Osteocyte (in vitro differentiated cells): ENCODE measurements at regions not wholly inside any gene's neighbourhood (a gene's known extent, or its start where the extent isn't known, plus 50 kb on each side); places are given as distances from the start of the nearest gene placed in this dataset.

Source experiments
- DNase-seq: peaks from one replicate; pipeline ENCODE4 v3.0.0; 2021; ENCODE audit warnings: mixed read lengths; ENCODE audit not compliant: unreplicated experiment; ENCODE audit errors: extremely low spot score
- H3K27ac Mint-ChIP-seq: one replicate; pipeline ENCODE4 v1.8.0; 2021; ENCODE audit warnings: mild to moderate bottlenecking, mixed read lengths; ENCODE audit not compliant: unreplicated experiment
- H3K27me3 Mint-ChIP-seq: one replicate; pipeline ENCODE4 v1.8.0; 2021; ENCODE audit warnings: mixed read lengths; ENCODE audit not compliant: unreplicated experiment
- H3K36me3 Mint-ChIP-seq: one replicate; pipeline ENCODE4 v1.8.0; 2021; ENCODE audit warnings: mixed read lengths; ENCODE audit not compliant: unreplicated experiment
- H3K4me1 Mint-ChIP-seq: one replicate; pipeline ENCODE4 v1.8.0; 2021; ENCODE audit warnings: mixed read lengths; ENCODE audit not compliant: unreplicated experiment
- H3K4me3 Mint-ChIP-seq: one replicate; pipeline ENCODE4 v1.8.0; 2021; ENCODE audit warnings: mild to moderate bottlenecking, moderate library complexity, mixed read lengths; ENCODE audit not compliant: unreplicated experiment
- H3K9me3 Mint-ChIP-seq: one replicate; pipeline ENCODE4 v1.8.0; 2021; ENCODE audit warnings: mixed read lengths; ENCODE audit not compliant: unreplicated experiment
- TF ChIP-seq, protein P1 (sequence below): fragments of 200-600 bp; sonication (generic); IDR thresholded peaks from 2 replicates; pipeline ENCODE4 v1.5.0; 2021; ENCODE audit warnings: antibody characterized with exemption, mild to moderate bottlenecking, moderate library complexity

DNA sequence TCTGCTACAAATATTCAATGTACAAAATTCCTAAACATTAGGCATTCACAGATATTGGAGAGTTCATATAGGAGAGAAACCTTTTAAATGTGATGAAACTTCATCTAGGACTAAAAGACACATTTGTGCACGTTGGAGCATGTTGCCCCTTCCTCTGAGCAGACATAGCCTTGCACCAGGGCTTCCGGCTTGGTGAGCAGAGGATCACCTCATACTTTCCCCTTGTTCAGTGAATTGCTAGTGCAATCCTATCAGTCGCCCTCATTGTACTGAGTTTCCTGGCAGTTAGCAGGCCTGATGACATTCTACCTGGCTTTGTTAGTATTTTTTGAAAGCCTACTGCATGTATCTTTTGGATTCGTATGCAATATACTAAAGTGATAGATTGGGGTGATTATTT, 466.2 kb downstream of the SPRY1 start:
- DNase-seq: no peak
- Mint-ChIP-seq H3K4me1 (peaks cover 12% of the 10 kb centered on the region), H3K4me3 (no peak overlapping the region), H3K27ac (no peak overlapping the region), H3K9me3 (no peaks in the 10 kb centered on the region), H3K27me3 (no peaks in the 10 kb centered on the region), H3K36me3 (no peaks in the 10 kb centered on the region)
- TF ChIP-seq, protein P1, sequence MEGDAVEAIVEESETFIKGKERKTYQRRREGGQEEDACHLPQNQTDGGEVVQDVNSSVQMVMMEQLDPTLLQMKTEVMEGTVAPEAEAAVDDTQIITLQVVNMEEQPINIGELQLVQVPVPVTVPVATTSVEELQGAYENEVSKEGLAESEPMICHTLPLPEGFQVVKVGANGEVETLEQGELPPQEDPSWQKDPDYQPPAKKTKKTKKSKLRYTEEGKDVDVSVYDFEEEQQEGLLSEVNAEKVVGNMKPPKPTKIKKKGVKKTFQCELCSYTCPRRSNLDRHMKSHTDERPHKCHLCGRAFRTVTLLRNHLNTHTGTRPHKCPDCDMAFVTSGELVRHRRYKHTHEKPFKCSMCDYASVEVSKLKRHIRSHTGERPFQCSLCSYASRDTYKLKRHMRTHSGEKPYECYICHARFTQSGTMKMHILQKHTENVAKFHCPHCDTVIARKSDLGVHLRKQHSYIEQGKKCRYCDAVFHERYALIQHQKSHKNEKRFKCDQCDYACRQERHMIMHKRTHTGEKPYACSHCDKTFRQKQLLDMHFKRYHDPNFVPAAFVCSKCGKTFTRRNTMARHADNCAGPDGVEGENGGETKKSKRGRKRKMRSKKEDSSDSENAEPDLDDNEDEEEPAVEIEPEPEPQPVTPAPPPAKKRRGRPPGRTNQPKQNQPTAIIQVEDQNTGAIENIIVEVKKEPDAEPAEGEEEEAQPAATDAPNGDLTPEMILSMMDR: no peak

DNA sequence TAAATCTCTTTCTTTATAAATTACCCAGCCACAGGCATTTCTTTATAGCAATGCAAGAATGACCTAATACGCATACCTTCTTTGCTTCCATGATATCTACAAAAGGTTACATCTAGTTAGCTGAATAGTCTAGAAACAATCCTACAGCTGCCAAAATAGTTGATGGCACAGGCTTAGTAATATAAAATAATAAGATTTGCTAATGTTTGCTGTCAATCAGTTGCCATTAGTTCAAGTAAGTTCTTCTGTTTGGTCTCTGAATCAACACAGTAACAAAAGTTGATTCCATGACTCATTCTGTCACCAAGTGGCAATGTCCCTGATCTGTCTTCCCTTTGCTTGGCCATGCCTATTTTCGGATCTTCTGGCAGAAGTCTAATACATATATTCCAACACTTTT, 470.2 kb downstream of the SPRY1 start:
- H3K4me3 Mint-ChIP-seq: no peak overlapping the region
- H3K9me3 Mint-ChIP-seq: no peaks in the 10 kb centered on the region
- no peak overlapping the region for H3K27ac Mint-ChIP-seq
- no peak for DNase-seq
- no peaks in the 10 kb centered on the region for H3K36me3 Mint-ChIP-seq
- H3K27me3 Mint-ChIP-seq: no peaks in the 10 kb centered on the region
- TF ChIP-seq, protein P1: no peak
- no peaks in the 10 kb centered on the region for H3K4me1 Mint-ChIP-seq

DNA sequence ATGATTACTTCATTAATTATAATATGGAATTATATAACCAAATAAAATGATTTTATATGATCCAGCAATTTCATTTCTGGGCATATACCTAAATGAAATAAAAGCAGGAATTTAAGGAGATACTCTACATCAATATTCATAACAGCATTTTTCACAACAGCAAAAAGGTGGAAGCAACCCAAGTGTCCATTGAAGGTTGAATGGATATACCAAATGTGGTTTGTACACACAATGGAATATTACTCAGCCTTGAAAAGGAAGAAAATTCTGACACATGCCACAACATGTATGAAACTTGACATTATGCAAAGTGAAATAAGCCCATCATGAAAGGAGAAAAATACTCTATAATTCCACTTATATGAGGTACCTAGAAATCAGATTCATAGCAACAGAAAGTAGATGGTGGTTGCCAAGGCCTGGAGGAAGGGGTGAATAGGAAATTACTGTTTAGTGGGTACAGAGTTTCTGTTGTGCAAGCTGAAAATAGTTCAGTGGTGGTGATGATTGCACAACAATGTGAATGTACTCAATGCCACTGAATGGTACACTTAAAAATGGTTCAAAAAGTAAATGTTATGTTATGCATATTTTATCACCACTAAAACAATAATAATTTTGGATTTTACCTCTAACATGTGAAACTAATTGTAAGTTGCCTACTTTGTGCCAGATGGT, 471.5 kb downstream of the SPRY1 start:
- Mint-ChIP-seq H3K4me1 (no peaks in the 10 kb centered on the region), H3K27ac (no peak overlapping the region), H3K9me3 (no peaks in the 10 kb centered on the region), H3K36me3 (no peaks in the 10 kb centered on the region), H3K4me3 (no peak overlapping the region), H3K27me3 (no peaks in the 10 kb centered on the region)
- TF ChIP-seq, protein P1: no peak
- no peak for DNase-seq

DNA sequence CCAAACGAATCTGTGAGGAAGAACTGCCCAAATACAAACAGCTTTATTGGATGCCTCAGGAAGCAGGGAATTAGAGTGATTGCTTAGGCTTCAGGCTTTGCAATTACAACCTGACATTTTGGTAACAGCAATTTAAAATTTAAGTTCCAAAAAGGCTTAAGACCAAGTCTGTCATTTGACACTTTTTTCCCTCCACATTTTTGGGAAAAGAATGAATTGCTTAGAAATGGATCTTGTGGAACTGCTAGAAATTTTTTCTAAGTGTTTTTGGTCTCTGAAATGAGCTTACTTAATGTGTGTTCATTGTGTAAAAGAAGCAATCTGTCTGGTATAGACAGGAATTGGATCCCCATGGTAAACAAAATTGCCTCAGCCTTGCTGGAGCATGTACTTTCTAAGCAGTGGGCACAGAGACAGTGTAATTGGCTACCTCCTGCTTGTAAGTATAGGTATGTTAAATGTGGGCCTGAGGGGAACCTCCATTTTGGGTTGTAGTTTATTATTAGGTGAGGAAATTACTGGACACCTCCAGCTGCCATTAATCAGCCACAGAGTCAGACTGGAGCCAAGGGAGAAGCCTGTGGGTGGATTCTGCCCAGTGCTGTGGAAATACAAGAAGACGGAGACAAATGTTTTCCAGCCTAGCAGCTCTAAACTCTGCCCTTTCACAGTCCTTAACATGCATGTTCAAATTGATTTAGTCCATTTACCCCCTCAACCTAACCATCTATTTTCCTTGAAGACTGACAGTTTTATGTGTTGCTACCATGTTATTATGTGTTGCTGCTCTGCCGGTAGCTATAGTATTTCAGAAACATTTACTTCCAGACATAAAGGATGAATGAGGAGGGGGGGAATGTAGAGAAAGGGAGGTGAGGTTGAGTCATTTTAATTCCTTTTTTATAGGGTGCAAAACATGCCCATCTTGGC, 473.0 kb downstream of the SPRY1 start:
- H3K36me3 Mint-ChIP-seq: no peaks in the 10 kb centered on the region
- TF ChIP-seq, protein P1: no peak
- no peak overlapping the region for H3K4me3 Mint-ChIP-seq
- H3K27me3 Mint-ChIP-seq: no peaks in the 10 kb centered on the region
- no peaks in the 10 kb centered on the region for H3K9me3 Mint-ChIP-seq
- peaks cover 1% of the 10 kb centered on the region for H3K4me1 Mint-ChIP-seq
- H3K27ac Mint-ChIP-seq: no peak overlapping the region
- no peak for DNase-seq

DNA sequence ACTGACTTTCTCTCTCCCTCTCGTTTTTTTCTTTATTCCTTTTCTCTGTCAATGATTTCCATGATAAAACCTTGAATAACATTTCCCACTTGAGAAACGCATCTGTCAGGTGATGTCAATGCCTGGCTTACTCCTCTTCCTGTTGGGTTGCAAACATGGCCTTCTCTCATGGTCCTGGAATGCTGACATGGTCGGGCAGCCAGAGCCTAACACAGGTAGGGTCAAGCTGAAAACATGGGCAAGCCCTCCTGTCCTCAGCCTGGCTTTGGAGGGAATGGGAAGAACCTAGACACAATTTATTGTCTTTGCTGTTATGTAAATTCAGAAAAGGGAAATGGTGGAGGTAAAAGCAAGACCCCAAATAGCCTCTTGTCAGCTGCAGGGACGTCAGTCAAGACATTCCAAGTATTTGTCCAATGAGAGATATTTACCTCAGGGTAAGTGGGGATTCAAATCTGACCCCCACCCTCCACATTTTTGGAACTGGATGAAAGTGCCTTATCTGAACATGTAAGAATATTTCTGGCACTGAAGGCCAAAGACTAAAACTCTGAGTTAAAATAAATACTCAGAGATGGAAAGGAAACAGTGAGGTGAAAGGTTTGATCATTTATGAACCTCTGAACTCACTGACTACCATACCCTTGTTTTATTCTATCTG, 473.8 kb downstream of the SPRY1 start:
- DNase-seq: no peak
- Mint-ChIP-seq H3K36me3 (no peaks in the 10 kb centered on the region), H3K27me3 (no peaks in the 10 kb centered on the region), H3K9me3 (no peaks in the 10 kb centered on the region), H3K4me1 (peaks cover 1% of the 10 kb centered on the region), H3K4me3 (no peak overlapping the region), H3K27ac (no peak overlapping the region)
- TF ChIP-seq, protein P1: no peak
